GM18861 (cell line): ENCODE measurements at regions not wholly inside any gene's neighbourhood (a gene's known extent, or its start where the extent isn't known, plus 50 kb on each side); places are given as distances from the start of the nearest gene placed in this dataset.
"Not testable (repeated sequence)": the region's sequence is repeated elsewhere in the genome, so short reads cannot be mapped to it uniquely, and the experiment has no call there.

Experiments
- ATAC-seq: cut with Tn5 transposase; IDR thresholded peaks from one replicate; pipeline ENCODE4 v1.9.1; 2021; ENCODE audit not compliant: unreplicated experiment

DNA sequence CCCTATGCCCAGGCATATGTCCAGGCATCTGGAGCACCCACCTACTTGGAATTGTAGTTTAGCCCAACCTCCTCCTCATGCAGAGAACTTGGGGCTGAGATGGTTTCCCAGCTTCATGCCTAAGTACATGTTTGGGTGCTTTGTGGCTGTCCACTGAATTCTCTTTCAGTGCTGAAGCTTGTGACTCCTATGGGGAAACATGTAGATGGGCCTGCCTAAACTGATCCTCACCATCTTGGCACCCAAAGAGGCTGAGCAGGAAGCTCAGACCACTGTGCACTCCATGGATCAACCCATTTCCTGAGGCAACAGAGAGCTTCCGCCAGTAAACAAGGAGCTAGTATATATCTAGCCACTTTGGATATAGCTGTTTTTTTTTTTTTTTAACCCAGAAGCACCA, 2733.7 kb downstream of the PCDH7 start:
- no peak for ATAC-seq

DNA sequence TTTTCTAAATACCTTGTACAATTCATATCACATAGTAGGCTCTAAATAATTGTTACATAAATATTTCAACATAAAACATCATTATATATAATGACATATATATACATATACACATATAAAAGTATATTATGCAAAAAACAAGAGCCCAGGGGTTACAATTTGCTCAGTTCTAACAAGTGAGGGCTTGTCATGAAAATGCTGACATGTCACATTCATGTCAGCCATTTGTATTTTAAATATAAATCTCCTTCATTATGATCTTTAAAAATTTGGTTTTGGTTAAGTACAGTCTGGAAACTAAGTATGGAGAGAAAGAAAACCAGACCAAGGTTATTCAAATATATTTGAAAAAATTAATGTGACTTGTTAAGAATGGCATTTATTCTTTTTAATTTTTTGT, 2745.4 kb downstream of the PCDH7 start:
- no peak for ATAC-seq

DNA sequence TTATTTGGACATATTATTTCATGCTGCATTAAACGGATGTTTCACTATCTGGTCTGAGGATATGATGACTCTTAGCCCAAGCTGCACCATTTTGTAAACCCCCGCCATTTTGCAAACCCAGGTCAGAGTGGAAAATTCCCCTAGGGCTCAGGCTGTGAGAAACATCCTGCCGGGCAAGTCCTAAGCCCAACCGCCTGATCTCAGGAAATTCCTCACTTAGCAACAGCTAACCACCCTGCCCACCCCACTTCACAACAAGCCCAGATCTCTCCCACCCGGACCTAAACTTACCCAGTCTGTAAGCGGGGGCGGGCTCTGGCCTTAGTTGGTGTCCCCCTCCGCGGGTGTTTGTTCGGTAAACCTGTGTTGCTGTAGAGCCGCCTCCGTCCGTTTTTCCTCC, 2747.1 kb downstream of the PCDH7 start:
- ATAC-seq: no peak

DNA sequence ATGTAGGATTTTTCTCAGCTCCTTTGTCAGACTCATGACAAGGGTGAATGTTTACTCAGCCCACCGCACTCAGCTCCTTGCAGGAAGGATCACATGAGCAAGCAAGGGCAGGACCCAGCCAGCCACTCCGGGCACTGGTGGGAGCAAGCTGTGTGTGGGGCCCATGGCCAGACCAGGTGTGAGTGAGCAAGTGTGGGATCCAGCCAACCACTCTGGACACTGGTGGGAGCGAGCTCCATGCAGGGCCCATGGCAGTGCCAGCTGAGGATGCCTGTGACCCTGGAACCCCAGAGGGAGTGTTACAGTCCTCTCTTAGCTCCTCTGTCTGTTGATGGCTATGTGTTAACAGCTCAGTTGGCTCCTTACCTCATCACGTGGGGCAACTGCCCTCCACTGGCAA, 2750.6 kb downstream of the PCDH7 start:
- ATAC-seq: no peak

DNA sequence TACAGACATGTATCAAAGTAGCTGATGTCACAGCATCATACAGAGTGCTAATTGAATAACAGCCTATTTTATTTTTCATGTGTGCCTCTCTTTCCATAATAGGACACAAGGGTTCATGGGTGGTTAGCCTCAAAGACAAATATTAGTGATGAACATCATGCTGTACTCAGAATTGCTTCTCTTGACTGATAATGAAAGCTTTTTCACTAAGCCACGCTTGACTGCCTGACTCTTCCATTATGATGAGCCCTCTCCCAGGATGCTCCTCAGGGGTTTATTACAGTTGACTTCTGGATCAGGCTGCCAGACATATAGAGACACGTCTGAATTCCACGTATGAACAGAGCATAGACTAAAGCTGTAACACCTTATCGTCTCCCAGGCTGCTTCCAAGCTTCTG, 2757.5 kb downstream of the PCDH7 start:
- ATAC-seq: no peak

DNA sequence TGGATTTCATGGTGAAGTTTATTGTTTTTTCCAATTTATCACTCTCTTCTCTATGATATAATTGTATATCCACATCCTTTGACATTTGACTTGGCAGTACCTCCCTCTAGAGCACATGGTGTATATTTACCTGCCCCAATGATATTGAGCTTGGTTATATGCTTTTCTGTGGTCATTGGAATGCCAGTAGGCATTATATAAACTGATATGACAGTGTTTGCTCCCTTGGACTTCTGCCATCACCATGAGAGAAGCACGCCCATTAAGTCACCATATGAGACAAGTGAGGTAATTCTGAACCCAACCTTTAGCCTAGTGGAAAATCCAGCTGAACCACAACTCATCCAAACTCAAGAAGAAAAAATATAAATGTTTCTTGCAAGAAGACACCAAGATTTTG, 2761.5 kb downstream of the ARAP2 start:
- no peak for ATAC-seq

DNA sequence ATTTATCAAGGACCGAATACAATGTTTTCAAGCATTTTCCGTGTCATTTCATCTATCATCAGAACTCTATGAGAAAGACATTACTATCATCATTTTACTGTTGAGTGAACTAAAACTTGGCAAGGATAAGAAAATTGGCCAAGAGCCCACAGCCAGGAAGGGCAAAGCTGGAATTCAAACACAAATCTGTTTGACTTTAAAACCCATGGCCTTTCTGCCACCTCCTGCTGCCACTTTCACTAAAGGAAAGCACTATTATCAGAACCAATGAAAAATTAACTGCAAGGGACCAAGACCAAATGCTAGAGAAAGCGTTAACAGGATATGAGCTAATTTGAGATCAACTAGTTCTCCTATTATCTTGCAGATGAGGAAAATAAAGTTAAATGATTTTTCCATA, 2759.2 kb downstream of the ARAP2 start:
- no peak for ATAC-seq

DNA sequence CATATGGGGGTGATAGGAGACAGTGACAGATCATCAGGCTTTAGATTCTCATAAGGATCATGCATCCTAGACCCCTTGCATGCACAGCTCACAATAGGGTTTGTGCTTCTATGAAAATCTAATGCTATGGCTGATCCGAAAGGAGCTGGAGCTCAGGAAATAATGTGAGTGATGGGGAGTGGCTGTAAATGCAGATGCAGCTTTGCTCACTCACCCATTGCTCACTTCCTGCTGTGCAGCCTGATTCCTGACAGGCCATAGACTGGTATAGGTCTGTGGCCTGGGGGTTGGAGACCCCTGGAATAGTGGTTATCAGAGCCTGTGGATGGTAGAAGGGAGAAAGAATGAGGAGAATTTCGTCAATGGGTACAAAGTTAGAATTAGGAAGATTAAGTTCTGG, 2751.1 kb downstream of the ARAP2 start:
- no peak for ATAC-seq

DNA sequence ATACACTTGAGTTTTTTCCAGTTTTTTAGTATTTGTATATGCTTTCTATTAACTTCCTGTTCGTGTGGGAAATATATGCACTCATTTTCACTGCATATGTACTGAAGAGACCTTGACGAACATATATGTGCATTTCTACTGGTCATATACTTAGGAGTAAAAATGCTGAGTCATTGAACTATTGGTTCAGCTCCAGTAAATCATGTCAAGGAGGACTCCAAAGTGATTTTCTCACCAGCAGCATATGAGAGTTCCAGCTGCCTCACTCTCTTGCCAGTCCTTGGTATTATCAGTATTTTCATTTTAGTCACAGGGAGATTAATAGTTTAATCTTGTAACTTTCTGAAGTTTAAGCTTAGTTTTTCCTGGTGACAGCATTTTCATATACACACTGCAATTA, 2750.2 kb downstream of the ARAP2 start:
- ATAC-seq: no peak

DNA sequence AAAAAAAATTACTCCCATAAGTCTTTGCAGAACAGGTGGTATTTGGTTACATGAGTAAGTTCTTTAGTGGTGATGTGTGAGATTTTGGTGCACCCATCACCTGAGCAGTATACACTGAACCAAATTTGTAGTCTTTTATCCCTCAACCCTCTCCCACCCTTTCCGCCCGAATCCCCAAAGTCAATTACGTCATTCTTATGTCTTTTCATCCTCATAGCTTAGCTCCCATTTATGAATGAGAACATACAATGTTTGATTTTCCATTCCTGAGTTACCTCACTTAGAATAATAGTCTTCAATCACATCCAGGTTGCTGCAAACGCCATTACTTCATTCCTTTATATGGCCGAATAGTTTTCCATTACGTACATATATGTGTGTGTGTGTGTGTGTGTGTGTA, 2742.7 kb downstream of the ARAP2 start:
- not testable (repeated sequence) for ATAC-seq

DNA sequence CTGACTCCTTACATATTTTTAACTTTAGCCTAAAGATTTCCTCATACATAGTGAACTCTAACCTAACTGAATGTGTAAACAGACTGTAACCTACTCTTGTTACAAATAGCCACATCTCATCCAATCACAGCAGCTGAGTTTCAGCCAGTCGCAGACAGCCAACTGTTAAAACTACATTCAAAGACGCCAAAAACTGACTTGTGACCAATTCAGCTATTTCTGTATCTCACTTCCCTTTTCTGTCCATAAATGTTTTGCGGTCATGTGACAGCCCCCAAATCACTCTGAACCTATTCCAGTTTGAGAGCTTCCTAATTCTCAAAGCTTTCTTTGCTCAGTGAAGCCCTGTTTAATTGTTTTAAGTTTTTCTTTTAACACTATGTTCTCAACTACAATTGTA, 2731.9 kb downstream of the ARAP2 start:
- peak; percentile 63 for ATAC-seq

DNA sequence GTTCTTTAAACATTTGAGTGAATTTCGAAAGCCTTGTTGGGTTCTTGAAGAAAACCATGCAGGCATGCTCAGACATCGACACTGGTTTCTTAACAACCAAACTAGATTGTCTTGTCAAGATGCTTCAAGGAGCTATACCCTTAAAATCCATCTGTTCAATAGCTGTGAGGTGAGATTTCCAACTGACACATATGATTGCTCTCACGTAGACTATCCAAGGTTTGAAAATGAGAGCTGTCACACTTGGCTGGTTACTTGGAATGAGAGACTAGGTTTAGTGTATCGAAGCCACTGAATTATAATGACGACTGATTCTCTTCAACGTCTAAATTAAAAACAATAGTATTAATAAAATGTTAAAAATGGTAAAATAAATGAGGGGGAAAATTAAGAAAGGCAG, 2725.5 kb downstream of the ARAP2 start:
- no peak for ATAC-seq

DNA sequence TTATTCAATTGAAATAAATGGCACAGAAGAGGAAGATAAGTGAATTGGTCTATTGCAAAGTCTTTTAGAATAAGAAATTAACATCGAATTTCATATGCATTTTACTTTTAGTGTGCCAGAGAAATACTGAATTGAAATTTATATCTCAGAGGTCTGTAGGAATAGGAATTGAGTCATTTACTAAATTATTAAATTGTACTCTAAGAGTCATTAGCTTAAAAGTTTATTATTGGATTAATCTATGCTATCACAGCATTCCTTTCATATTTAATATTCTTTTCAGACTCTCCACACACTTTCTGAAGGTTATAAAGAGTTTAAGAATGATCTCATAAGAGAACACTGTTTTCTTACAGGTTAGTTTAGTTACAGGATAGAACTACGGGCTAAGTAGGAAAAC, 2711.5 kb downstream of the ARAP2 start:
- no peak for ATAC-seq

DNA sequence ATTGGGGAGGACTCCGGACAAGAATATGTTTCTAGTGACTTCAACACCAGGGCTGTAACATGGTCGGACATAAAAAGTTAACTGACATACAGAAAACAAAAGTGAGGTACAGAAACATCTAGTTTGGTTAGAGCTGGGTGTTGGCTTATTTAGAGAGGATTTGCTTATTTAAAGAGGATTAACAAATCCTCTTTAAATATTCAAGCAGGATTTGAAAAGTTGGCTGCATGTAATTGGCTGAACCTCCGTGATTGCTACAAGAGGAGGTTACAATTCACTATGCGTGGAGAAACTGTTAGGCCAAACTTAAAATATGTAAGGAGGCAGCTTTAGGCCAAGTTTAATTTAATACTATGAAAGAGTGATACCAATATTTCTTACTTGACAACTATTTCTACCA, 2707.4 kb downstream of the ARAP2 start:
- ATAC-seq: no peak

DNA sequence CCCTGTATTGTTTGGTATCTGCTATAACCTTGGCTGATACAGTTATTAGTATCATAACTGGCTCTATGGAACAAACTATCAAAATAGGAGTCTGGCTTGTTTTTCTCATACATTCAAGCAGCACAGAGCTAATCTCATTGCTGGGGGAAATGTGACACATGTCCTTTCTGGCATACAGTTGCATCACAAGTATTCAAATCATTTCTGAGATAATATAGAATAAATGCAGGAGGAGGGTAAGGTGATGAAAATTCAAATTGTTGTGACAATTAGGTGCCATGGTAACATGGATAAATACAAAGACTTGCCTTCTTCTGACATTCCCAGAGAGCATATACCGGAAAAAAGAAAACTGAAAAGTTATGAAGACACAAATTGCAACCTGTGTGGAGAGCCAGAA, 2706.8 kb downstream of the ARAP2 start:
- ATAC-seq: no peak

DNA sequence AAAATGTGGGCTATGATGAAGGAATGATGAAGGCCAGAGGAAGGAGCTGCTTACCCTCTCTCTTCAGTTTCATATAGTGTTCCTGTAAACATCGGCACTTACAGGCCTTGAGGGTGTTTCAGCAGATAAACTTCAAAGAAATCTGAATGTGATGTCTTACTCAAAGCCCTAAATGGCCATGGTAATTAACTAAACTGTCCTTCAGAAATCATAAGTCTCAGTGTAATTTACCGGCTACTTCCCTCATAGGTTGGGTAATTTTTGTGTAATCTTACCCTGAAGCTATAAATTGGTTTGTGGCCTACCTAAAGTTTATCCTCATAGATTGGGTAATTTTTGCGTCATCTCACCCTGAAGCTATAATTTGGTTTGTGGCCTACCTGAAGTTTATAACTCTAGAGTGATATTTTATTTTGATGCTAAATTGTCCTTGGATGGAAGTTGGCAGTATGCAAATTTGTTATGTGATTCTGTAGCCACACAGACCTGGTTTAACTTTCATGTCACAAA, 2700.3 kb downstream of the ARAP2 start:
- no peak for ATAC-seq

DNA sequence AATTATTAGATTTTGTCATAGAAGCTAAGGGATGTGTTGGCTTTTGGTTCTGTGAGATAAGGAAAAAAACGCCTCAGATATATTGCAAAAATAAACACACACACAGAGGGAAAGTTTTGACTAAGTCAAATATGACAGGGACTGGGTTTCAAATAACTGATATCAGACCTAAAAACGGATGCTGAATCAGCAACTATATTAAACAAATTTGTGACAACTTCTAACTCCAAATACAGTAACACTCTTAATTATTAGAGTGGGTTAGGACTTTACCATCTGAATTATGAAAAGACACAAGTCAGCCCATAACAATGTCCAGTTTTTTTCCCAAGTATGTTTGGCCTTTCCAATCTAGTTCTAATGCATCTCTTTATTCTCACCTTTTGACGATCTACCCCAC, 2693.1 kb downstream of the ARAP2 start:
- ATAC-seq: no peak

DNA sequence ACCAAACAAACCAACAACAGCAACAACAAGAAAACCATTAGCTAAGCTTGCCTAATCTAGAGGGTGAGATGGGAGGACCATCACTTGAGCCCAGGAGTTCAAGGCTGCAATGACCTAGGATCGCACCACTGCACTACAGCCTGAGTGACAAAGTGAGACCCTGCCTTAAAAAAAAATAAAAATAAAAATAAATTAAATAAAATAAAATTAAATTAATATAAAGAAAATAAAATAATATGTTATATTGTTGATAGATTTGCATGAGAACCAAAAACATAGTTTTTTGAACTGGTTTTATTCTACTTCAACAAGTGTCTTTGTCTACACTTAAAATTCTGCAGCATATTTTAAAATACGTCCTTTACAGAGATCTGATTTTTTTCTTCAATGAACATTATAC, 2683.1 kb downstream of the ARAP2 start:
- no peak for ATAC-seq

DNA sequence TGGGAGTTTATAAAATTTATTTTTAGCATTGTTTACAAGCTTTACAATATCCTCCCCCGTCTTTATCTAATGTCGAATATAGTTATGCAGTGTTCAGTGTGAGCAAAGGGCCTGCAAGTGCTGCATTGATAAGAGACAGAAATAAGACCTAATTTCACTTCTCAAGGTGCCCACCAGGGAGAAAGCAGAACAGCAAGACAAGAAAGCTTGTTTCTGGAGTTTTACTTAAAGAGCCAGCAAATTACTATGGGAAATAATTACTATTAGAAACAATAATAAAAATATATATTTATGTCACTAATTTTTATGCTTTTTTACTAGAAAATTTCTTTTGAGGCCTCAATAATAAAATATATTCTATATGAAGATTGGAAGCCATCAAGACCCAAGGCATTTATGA, 2677.7 kb downstream of the ARAP2 start:
- no peak for ATAC-seq

DNA sequence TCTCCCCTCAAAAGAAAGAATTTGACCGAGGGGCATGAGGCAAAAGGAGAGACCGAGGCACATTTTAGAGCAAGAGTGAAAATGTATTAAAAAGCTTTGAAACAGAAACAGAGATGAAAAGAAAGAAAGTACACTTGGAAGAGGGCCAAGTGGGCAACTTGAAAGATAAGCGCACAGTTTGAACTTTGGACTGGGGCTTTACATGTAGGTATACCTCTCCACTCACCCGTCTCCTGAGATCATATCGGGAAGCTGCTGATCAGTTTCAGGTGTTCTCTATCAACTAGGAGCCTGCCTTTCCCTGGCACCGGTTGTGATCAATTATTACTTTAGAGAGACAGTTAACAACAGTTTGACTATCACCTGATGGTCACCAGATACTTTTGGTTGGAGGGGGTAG, 2666.5 kb downstream of the ARAP2 start:
- ATAC-seq: no peak

DNA sequence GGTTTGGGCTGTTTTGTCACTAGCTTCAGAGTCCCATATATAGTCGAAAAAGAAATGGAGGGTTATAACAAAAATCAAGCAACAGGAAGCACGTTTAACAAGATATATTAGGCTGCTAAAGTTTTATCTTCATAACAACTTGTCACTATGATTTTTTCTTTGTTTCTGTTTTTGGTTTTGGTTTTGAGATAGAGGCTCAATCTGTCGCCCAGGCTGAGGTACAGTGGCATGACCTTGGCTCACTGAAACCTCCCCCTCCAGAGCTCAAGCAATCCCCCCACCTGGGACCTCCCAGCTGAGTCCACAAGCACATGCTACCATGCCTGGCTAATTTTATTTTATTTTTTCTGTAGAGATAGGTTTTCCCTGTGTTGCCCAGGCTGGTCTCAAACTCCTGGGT, 2664.4 kb downstream of the ARAP2 start:
- ATAC-seq: no peak

DNA sequence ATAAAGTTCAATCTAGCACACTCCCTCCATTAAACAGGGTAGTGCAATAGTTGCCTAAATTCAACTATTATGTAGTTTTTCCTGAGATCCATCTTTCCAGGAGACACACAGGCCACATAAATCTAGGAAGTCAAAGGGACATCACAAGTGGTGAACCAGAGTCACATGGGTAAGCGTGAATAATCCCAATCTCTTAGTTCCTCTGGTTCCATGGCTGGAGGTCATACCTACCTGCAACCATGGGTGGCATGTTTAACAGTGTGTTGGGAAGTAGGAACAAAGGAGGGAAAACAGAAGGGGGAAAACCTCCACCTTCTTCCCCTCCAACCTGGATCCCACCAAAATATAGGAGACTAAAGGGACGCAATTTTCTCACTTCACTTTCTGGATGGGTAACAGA, 2651.6 kb downstream of the ARAP2 start:
- no peak for ATAC-seq

DNA sequence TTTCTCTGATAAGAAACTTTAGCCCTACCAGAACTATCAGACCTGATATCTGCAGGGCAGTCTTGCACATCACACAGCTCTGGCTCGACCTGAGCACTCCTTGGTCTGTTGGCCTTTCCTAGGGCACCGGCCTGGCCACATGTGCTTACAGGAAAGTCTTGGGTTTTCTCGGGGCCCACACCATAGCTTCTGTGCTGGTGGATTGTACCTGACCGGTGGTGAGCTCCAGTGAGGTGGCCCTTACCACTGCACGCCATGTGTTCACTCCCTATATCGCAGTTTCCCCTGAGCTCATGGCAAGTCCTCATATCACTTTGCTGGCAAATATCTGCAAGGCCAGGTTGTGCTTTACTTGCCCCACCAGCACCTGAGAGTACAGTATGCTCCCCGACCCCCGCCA, 2637.4 kb downstream of the ARAP2 start:
- ATAC-seq: no peak

DNA sequence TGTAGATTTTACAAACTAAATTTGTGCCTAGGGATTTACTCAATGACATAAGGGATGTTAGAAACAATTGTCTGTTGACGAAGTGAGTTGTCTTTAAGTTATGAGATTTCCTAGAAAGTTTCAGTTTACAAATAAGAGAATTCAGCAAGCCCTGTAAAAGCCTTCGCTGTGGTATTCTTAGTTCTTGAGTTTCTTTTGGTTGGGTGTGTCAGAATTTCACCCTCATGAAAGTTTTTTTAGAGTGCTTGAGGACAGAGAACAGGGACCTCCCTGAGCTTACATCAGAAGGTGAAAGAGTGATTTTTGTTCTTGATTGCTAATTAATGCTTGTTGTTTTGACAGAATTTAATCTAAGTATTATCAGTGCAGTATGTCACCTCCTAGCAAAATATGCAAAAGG, 2628.2 kb downstream of the ARAP2 start:
- no peak for ATAC-seq
